GM12892 (cell line): ENCODE measurements at regions not wholly inside any gene's neighbourhood (a gene's known extent, or its start where the extent isn't known, plus 50 kb on each side); places are given as distances from the start of the nearest gene placed in this dataset.

Source experiments
- POLR2A ChIP-seq: IDR thresholded peaks from 2 replicates; pipeline ENCODE4 v1.6.1; 2011; ENCODE audit warnings: low read depth, low read length, control low read depth
- POLR2AphosphoS5 ChIP-seq: IDR thresholded peaks from 2 replicates; pipeline ENCODE4 v1.6.1; 2011; ENCODE audit warnings: low read depth, low read length, control low read depth
- TAF1 ChIP-seq: IDR thresholded peaks from 2 replicates; pipeline ENCODE4 v1.6.1; 2011; ENCODE audit warnings: low read depth, mild to moderate bottlenecking, control low read depth, low read length, borderline replicate concordance

DNA sequence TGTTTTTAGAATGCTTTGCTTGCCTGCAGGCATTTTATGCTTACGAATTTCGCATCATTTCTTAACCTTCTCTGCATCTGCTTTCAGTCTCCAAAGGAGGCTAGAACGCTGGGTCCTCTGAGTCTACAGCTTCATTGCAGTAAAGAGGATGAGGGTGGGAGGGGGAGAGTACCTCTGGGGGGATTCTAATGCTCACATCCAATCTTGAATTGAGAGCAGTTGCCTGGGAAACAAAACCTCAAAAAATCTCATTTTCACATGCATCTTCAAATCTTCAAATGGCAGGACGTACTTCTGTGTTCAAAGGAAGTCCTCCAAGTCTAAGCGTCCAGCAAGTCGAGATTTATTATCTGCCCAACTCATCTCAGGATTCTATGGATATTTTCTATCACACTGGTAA is 100.7 kb upstream of the PRKCQ start:
- TF ChIP-seq TAF1 (no peak), POLR2A (no peak), POLR2AphosphoS5 (no peak)
